GM10266 (cell line): ENCODE measurements at regions not wholly inside any gene's neighbourhood (a gene's known extent, or its start where the extent isn't known, plus 50 kb on each side); places are given as distances from the start of the nearest gene placed in this dataset.

Experiments used
- DNase-seq: peaks from one replicate; pipeline ENCODE4 v3.0.0; 2012; ENCODE audit errors: extremely low spot score
- CTCF ChIP-seq: IDR thresholded peaks from 2 replicates; pipeline ENCODE4 v1.5.1; 2012; ENCODE audit warnings: mild to moderate bottlenecking, low read depth; ENCODE audit not compliant: control insufficient read depth, insufficient read depth; ENCODE audit errors: missing control alignments

- no peak for TF ChIP-seq CTCF
- DNase-seq, result no peak
Observed at GRCh38 chr7:53387515-53387914, 352.1 kb downstream of the POM121L12 start.

- DNase-seq, result no peak
- no peak for TF ChIP-seq CTCF
Observed at GRCh38 chr7:53397911-53398310, 362.5 kb downstream of the POM121L12 start.

- DNase-seq, result no peak
- no peak for TF ChIP-seq CTCF
Observed at GRCh38 chr7:53398566-53398965, 363.1 kb downstream of the POM121L12 start.

- no peak for TF ChIP-seq CTCF
Observed at GRCh38 chr7:53413021-53413420, 377.6 kb downstream of the POM121L12 start.

GRCh38 chr7:53415816-53416215 lies 380.4 kb downstream of the POM121L12 start:
- no peak for TF ChIP-seq CTCF
- DNase-seq, result no peak

More at GRCh38 chr7:53413021-53413420, 377.6 kb downstream of the POM121L12 start:
- no peak for DNase-seq

GRCh38 chr7:53418834-53419482 lies 383.5 kb downstream of the POM121L12 start:
- DNase-seq, result no peak
- TF ChIP-seq CTCF, result no peak

GRCh38 chr7:53420550-53420949 lies 385.1 kb downstream of the POM121L12 start:
- no peak for DNase-seq

More at GRCh38 chr7:53420550-53420949, 385.1 kb downstream of the POM121L12 start:
- TF ChIP-seq CTCF, result no peak
